GM10266 (cell line): ENCODE measurements at regions not wholly inside any gene's neighbourhood (a gene's known extent, or its start where the extent isn't known, plus 50 kb on each side); places are given as distances from the start of the nearest gene placed in this dataset.
A peak's percentile ranks its signal among the peaks of the same experiment; 100 is the strongest.

ENCODE experiments used
- DNase-seq: peaks from one replicate; pipeline ENCODE4 v3.0.0; 2012; ENCODE audit errors: extremely low spot score
- TF ChIP-seq, protein P1 (sequence below): IDR thresholded peaks from 2 replicates; pipeline ENCODE4 v1.5.1; 2012; ENCODE audit warnings: mild to moderate bottlenecking, low read depth; ENCODE audit not compliant: control insufficient read depth, insufficient read depth; ENCODE audit errors: missing control alignments

DNA sequence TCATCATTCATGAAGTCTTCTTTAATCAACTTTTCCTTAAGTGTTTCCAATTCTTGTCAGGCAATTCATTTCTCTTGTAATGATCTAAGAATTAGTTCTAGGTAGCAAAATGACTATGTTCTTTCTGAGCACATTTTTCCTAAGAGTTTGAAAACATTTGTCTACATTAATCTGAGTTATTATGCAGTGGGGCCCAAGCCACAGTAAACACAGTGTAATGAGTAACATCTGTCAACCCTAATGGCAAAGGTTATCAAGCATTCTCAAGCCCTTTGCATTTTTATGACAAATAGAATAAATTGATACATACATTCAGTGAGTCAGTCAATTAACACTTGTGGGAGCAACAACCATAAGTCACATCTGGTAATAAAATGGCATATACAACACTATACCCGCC is 106.7 kb upstream of the ZC3H12C start:
- DNase-seq, result no peak
- TF ChIP-seq, protein P1, sequence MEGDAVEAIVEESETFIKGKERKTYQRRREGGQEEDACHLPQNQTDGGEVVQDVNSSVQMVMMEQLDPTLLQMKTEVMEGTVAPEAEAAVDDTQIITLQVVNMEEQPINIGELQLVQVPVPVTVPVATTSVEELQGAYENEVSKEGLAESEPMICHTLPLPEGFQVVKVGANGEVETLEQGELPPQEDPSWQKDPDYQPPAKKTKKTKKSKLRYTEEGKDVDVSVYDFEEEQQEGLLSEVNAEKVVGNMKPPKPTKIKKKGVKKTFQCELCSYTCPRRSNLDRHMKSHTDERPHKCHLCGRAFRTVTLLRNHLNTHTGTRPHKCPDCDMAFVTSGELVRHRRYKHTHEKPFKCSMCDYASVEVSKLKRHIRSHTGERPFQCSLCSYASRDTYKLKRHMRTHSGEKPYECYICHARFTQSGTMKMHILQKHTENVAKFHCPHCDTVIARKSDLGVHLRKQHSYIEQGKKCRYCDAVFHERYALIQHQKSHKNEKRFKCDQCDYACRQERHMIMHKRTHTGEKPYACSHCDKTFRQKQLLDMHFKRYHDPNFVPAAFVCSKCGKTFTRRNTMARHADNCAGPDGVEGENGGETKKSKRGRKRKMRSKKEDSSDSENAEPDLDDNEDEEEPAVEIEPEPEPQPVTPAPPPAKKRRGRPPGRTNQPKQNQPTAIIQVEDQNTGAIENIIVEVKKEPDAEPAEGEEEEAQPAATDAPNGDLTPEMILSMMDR, result no peak

DNA sequence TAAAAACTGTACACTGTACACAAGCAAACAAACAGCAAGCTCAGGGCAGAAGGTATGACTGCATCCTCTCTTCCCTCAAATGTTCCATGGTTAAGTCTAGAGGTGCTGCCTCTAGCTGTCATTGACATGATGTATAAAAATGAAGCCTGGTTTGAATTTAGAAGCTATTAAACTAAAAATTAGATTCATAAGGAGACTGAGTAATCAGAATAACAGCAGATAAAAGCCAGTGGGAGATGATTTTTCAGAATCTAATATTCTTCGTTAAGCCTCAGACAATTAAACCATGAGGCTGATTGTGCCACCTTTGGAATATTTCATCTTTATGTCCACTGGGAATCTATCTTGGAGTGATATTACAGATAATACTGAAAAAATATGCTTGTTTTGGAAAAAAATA is 101.4 kb upstream of the ZC3H12C start:
- TF ChIP-seq, protein P1, result no peak
- DNase-seq, result no peak

DNA sequence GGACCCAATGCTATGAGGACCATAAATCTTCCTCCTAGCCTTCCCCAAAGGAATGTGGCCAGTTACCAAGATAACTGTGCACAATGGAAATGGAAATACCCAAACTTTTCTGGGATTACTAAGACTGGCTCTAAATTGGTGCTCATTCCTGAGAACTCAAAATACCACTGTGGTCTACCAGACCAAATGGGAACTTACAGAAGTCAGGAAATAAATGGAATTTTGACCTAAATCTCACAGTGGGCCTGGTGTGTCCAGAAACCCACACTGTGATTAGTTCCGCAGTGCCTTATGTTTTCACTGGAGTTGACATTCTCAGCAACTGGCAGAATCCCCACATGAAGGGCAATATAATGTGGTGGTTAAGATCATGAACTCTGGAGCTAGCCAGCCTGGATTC is 99.4 kb upstream of the ZC3H12C start:
- no peak for DNase-seq
- TF ChIP-seq, protein P1, result no peak

DNA sequence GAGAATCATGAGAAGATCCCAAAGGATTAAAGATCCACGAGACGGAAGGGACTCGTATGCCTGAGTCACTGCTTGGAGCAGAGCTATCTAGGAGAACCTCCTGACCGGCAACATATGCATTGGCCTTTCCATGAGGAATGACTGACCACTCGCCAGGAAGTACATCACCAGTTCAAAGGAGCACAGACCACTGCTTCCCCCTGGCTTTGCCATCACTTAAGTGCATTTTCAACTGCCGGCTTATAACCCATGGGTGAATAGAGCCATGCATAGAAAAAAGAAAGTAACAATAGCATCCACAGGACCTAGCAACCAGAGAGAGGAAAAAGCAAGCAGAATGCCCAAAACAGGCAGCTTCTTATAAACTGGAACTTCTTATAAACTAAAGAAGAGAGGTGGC is 98.3 kb upstream of the ZC3H12C start:
- DNase-seq, result no peak
- TF ChIP-seq, protein P1, result no peak

DNA sequence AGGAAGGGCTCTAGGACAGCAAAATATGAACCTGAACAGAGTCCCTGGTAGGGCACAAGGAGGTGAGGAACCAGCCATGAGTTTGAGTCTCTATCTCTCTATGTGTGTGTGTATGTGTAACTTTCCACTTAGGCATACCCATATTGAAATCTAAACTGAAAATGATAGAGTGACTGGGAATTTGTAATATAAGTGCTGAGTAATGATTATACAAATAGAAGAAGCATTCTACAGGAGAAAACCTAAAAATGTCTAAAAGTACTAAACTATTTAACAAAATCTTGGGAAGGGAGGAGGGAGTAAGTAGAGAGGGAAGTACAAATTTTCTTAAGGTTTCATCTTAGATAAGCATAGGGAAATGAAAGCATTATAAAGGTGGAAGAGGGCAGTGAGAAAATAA is 97.1 kb upstream of the ZC3H12C start:
- TF ChIP-seq, protein P1, result no peak
- DNase-seq, result no peak

DNA sequence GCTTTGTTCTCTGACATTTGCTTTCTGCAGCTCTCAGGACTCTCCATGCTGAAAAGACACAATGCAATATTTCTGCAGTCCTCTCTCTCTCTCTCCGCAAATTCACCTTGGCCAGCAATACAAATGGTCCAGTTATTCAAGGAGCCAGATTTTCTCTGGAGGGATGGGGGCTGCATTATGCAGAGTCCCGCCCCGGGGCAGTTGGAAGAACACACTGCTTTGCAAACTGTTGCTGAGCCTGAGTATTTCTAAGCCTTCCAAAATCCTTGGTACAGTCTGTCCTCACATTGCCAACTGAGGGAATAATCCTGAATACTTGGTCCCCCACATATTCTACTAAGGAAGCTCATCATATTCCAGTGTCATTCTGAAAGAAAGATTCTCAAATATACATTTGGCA is 94.3 kb upstream of the ZC3H12C start:
- TF ChIP-seq, protein P1, result no peak
- DNase-seq, result no peak

DNA sequence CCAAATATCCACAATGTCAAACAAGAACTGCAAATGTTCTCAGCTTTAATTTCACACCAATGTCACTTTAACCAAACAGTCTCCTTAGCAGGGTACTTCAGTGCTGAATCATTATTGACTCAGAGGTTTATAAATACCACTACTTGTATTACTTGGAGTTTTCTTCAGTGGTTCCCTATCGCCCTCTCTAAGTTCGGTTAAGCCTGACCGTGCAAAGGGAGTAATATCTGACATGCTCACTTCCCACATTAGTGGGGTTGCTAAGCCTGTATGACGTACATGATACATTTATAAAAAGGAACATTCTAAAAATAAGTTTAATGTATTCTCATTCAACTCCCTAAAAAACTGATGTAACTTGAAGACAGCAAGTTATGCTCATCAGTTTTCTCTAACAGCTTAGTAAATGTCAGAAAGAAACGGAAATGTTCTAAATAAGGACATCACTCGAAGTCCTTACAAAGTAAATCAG is 93.1 kb upstream of the ZC3H12C start:
- TF ChIP-seq, protein P1, result no peak
- peak; percentile 67 for DNase-seq
